GM19438 (cell line): ENCODE measurements at regions not wholly inside any gene's neighbourhood (a gene's known extent, or its start where the extent isn't known, plus 50 kb on each side); places are given as distances from the start of the nearest gene placed in this dataset.

Experiments
- ATAC-seq: cut with Tn5 transposase; IDR thresholded peaks from one replicate; pipeline ENCODE4 v1.9.1; 2021; ENCODE audit warnings: low read depth; ENCODE audit not compliant: unreplicated experiment

- ATAC-seq, result no peak
Observed at GRCh38 chr4:166460769-166461550, 587.9 kb downstream of the TLL1 start.

- no peak for ATAC-seq
Observed at GRCh38 chr4:166481055-166481454, 608.0 kb downstream of the TLL1 start.

- ATAC-seq, result no peak
Observed at GRCh38 chr4:166481739-166482138, 608.7 kb downstream of the TLL1 start.

GRCh38 chr4:166482758-166483157 lies 609.7 kb downstream of the TLL1 start:
- ATAC-seq, result no peak

- ATAC-seq, result no peak
Observed at GRCh38 chr4:166491635-166492034, 618.6 kb downstream of the TLL1 start.

- no peak for ATAC-seq
Observed at GRCh38 chr4:166493924-166494345, 620.9 kb downstream of the TLL1 start.

GRCh38 chr4:166498546-166498945 lies 625.5 kb downstream of the TLL1 start:
- ATAC-seq, result no peak

GRCh38 chr4:166499820-166500219 lies 626.8 kb downstream of the TLL1 start:
- ATAC-seq, result no peak

GRCh38 chr4:166501941-166502382 lies 628.9 kb downstream of the TLL1 start:
- peak; percentile 74 for ATAC-seq

- no peak for ATAC-seq
Observed at GRCh38 chr4:166502660-166503059, 629.6 kb downstream of the TLL1 start.

- ATAC-seq, result no peak
Observed at GRCh38 chr4:166506051-166506450, 633.0 kb downstream of the TLL1 start.

- ATAC-seq, result no peak
Observed at GRCh38 chr4:166512267-166512666, 639.2 kb downstream of the TLL1 start.

- no peak for ATAC-seq
Observed at GRCh38 chr4:166518315-166518714, 645.3 kb downstream of the TLL1 start.

GRCh38 chr4:166518776-166519175 lies 645.7 kb downstream of the TLL1 start:
- ATAC-seq, result no peak

- ATAC-seq, result no peak
Observed at GRCh38 chr4:166519774-166520173, 646.7 kb downstream of the TLL1 start.

- no peak for ATAC-seq
Observed at GRCh38 chr4:166527500-166527899, 654.5 kb downstream of the TLL1 start.

- ATAC-seq, result no peak
Observed at GRCh38 chr4:166531703-166532102, 658.7 kb downstream of the TLL1 start.

GRCh38 chr4:166535865-166536264 lies 662.8 kb downstream of the TLL1 start:
- ATAC-seq, result no peak

GRCh38 chr4:166538491-166539005 lies 665.5 kb downstream of the TLL1 start:
- ATAC-seq, result no peak

GRCh38 chr4:166546009-166546408 lies 673.0 kb downstream of the TLL1 start:
- ATAC-seq, result no peak

GRCh38 chr4:166577639-166578038 lies 656.7 kb downstream of the SPOCK3 start:
- no peak for ATAC-seq

- ATAC-seq, result no peak
Observed at GRCh38 chr4:166585491-166585890, 648.8 kb downstream of the SPOCK3 start.
